ENCODE measurements at regions not wholly inside any gene's neighbourhood (a gene's known extent, or its start where the extent isn't known, plus 50 kb on each side); places are given as distances from the start of the nearest gene placed in this dataset.

- no peak for DNase-seq
- no peak for ATAC-seq
- Mint-ChIP-seq H3K27ac (no peak overlapping the region), H3K4me1 (no peaks in the 10 kb centered on the region), H3K27me3 (no peaks in the 10 kb centered on the region), H3K9me3 (no peaks in the 10 kb centered on the region), H3K36me3 (ENCODE audit: low read depth) (no peaks in the 10 kb centered on the region), H3K4me3 (no peak overlapping the region)
Measured at GRCh38 chr2:37425408-37425807, 81.0 kb downstream of the QPCT start.

GRCh38 chr2:37427241-37427640, 82.8 kb downstream of the QPCT start:
- no peaks in the 10 kb centered on the region for H3K27me3 Mint-ChIP-seq
- DNase-seq (no peak), ATAC-seq (no peak)
- H3K4me1 Mint-ChIP-seq: no peaks in the 10 kb centered on the region
- no peaks in the 10 kb centered on the region for H3K9me3 Mint-ChIP-seq
- H3K36me3 Mint-ChIP-seq (ENCODE audit: low read depth): no peaks in the 10 kb centered on the region
- H3K27ac Mint-ChIP-seq: no peak overlapping the region
- no peak overlapping the region for H3K4me3 Mint-ChIP-seq

GRCh38 chr2:37436323-37436722, 91.9 kb downstream of the QPCT start:
- no peak overlapping the region for H3K27ac Mint-ChIP-seq
- ATAC-seq: no peak
- DNase-seq: no peak
- H3K9me3 Mint-ChIP-seq: peaks cover 4% of the 10 kb centered on the region
- H3K36me3 Mint-ChIP-seq (ENCODE audit: low read depth): no peaks in the 10 kb centered on the region
- no peaks in the 10 kb centered on the region for H3K27me3 Mint-ChIP-seq
- H3K4me3 Mint-ChIP-seq: no peak overlapping the region
- peaks cover 3% of the 10 kb centered on the region for H3K4me1 Mint-ChIP-seq

GRCh38 chr2:37439131-37439642, 94.8 kb downstream of the QPCT start:
- Mint-ChIP-seq H3K36me3 (ENCODE audit: low read depth) (peaks cover 2% of the 10 kb centered on the region), H3K27ac (no peak overlapping the region), H3K9me3 (peaks cover 9% of the 10 kb centered on the region), H3K4me3 (no peak overlapping the region), H3K4me1 (peaks cover 3% of the 10 kb centered on the region), H3K27me3 (peaks cover 1% of the 10 kb centered on the region)
- DNase-seq: no peak
- ATAC-seq: no peak

GRCh38 chr2:37441055-37441454, 96.6 kb downstream of the QPCT start:
- peaks cover 9% of the 10 kb centered on the region for H3K9me3 Mint-ChIP-seq
- no peak overlapping the region for H3K4me3 Mint-ChIP-seq
- peak; percentile 46 for ATAC-seq
- DNase-seq: no peak
- peaks cover 1% of the 10 kb centered on the region for H3K27me3 Mint-ChIP-seq
- no peak overlapping the region for H3K27ac Mint-ChIP-seq
- H3K4me1 Mint-ChIP-seq: peaks cover 3% of the 10 kb centered on the region
- H3K36me3 Mint-ChIP-seq (ENCODE audit: low read depth): peaks cover 2% of the 10 kb centered on the region

GRCh38 chr2:37443082-37443481, 98.7 kb downstream of the QPCT start:
- DNase-seq (no peak), ATAC-seq (no peak)
- H3K27me3 Mint-ChIP-seq: peaks cover 1% of the 10 kb centered on the region
- H3K4me3 Mint-ChIP-seq: no peak overlapping the region
- peaks cover 9% of the 10 kb centered on the region for H3K9me3 Mint-ChIP-seq
- H3K4me1 Mint-ChIP-seq: peaks cover 3% of the 10 kb centered on the region
- H3K36me3 Mint-ChIP-seq (ENCODE audit: low read depth): peaks cover 2% of the 10 kb centered on the region
- no peak overlapping the region for H3K27ac Mint-ChIP-seq

GRCh38 chr2:37447446-37447845, 103.0 kb downstream of the QPCT start:
- Mint-ChIP-seq H3K4me1 (peaks cover 6% of the 10 kb centered on the region), H3K36me3 (ENCODE audit: low read depth) (no peaks in the 10 kb centered on the region), H3K27me3 (peaks cover 1% of the 10 kb centered on the region), H3K9me3 (no peaks in the 10 kb centered on the region), H3K4me3 (no peak overlapping the region), H3K27ac (no peak overlapping the region)
- DNase-seq (no peak), ATAC-seq (no peak)

GRCh38 chr2:37448342-37449120, 104.1 kb downstream of the QPCT start:
- H3K27ac Mint-ChIP-seq: no peak overlapping the region
- no peaks in the 10 kb centered on the region for H3K36me3 Mint-ChIP-seq (ENCODE audit: low read depth)
- no peak for DNase-seq
- no peak overlapping the region for H3K4me3 Mint-ChIP-seq
- ATAC-seq: no peak
- H3K4me1 Mint-ChIP-seq: peaks cover 13% of the 10 kb centered on the region
- H3K9me3 Mint-ChIP-seq: peaks cover 2% of the 10 kb centered on the region
- peaks cover 1% of the 10 kb centered on the region for H3K27me3 Mint-ChIP-seq

GRCh38 chr2:37449761-37450296, 105.4 kb downstream of the QPCT start:
- Mint-ChIP-seq H3K9me3 (peaks cover 2% of the 10 kb centered on the region), H3K4me1 (peaks cover 13% of the 10 kb centered on the region), H3K27me3 (no peaks in the 10 kb centered on the region), H3K36me3 (ENCODE audit: low read depth) (no peaks in the 10 kb centered on the region), H3K27ac (no peak overlapping the region), H3K4me3 (no peak overlapping the region)
- ATAC-seq (no peak), DNase-seq (no peak)

GRCh38 chr2:37453027-37453426, 108.6 kb downstream of the QPCT start:
- peak overlapping the region; percentile 48 for H3K27ac Mint-ChIP-seq

GRCh38 chr2:37454851-37455762, 110.7 kb downstream of the QPCT start:
- ATAC-seq: no peak
- H3K27me3 Mint-ChIP-seq: no peaks in the 10 kb centered on the region
- peaks cover 46% of the 10 kb centered on the region for H3K4me1 Mint-ChIP-seq
- no peak overlapping the region for H3K4me3 Mint-ChIP-seq
- no peak overlapping the region for H3K27ac Mint-ChIP-seq
- H3K36me3 Mint-ChIP-seq (ENCODE audit: low read depth): no peaks in the 10 kb centered on the region
- H3K9me3 Mint-ChIP-seq: peaks cover 2% of the 10 kb centered on the region
- no peak for DNase-seq

More at GRCh38 chr2:37453027-37453426, 108.6 kb downstream of the QPCT start:
- H3K4me1 Mint-ChIP-seq: peaks cover 34% of the 10 kb centered on the region
- H3K9me3 Mint-ChIP-seq: peaks cover 2% of the 10 kb centered on the region
- no peak overlapping the region for H3K4me3 Mint-ChIP-seq
- H3K27me3 Mint-ChIP-seq: no peaks in the 10 kb centered on the region
- H3K36me3 Mint-ChIP-seq (ENCODE audit: low read depth): no peaks in the 10 kb centered on the region
- DNase-seq (no peak), ATAC-seq (no peak)

- DNase-seq (peak; percentile 12), ATAC-seq (no peak)
- H3K27me3 Mint-ChIP-seq: no peaks in the 10 kb centered on the region
- peaks cover 50% of the 10 kb centered on the region for H3K4me1 Mint-ChIP-seq
- H3K36me3 Mint-ChIP-seq (ENCODE audit: low read depth): no peaks in the 10 kb centered on the region
- H3K4me3 Mint-ChIP-seq: no peak overlapping the region
- peak overlapping the region; percentile 23 for H3K27ac Mint-ChIP-seq
- H3K9me3 Mint-ChIP-seq: peaks cover 2% of the 10 kb centered on the region
Measured at GRCh38 chr2:37456479-37456878, 112.0 kb downstream of the QPCT start.

GRCh38 chr2:37457401-37457901, 113.0 kb downstream of the QPCT start:
- Mint-ChIP-seq H3K4me3 (no peak overlapping the region), H3K9me3 (peaks cover 2% of the 10 kb centered on the region), H3K36me3 (ENCODE audit: low read depth) (no peaks in the 10 kb centered on the region), H3K27ac (no peak overlapping the region), H3K4me1 (peaks cover 46% of the 10 kb centered on the region), H3K27me3 (no peaks in the 10 kb centered on the region)
- DNase-seq: no peak
- no peak for ATAC-seq

- H3K36me3 Mint-ChIP-seq (ENCODE audit: low read depth): no peaks in the 10 kb centered on the region
- H3K4me1 Mint-ChIP-seq: peaks cover 40% of the 10 kb centered on the region
- ATAC-seq: no peak
- peaks cover under 1% of the 10 kb centered on the region for H3K9me3 Mint-ChIP-seq
- no peak for DNase-seq
- no peak overlapping the region for H3K27ac Mint-ChIP-seq
- H3K27me3 Mint-ChIP-seq: no peaks in the 10 kb centered on the region
- H3K4me3 Mint-ChIP-seq: no peak overlapping the region
Measured at GRCh38 chr2:37458133-37458532, 113.7 kb downstream of the QPCT start.
